DND-41 (cell line): ENCODE measurements at regions not wholly inside any gene's neighbourhood (a gene's known extent, or its start where the extent isn't known, plus 50 kb on each side); places are given as distances from the start of the nearest gene placed in this dataset.

Experiments
- CTCF ChIP-seq: IDR thresholded peaks from 2 replicates; pipeline ENCODE4 v1.5.1; 2012; ENCODE audit warnings: borderline replicate concordance, low read length, moderate library complexity, mild to moderate bottlenecking; ENCODE audit not compliant: poor library complexity, severe bottlenecking; ENCODE audit errors: extremely low read depth
- EZH2 ChIP-seq: IDR thresholded peaks from 3 replicates; pipeline ENCODE4 v1.6.1; 2012; ENCODE audit warnings: borderline replicate concordance, low read depth, mild to moderate bottlenecking, moderate library complexity, low read length, inconsistent platforms; ENCODE audit not compliant: severe bottlenecking

GRCh38 chr10:130627346-130628045, 491.3 kb downstream of the GLRX3 start:
- TF ChIP-seq EZH2 (no peak), CTCF (no peak)
